ENCODE measurements at regions not wholly inside any gene's neighbourhood (a gene's known extent, or its start where the extent isn't known, plus 50 kb on each side); places are given as distances from the start of the nearest gene placed in this dataset.

DNA sequence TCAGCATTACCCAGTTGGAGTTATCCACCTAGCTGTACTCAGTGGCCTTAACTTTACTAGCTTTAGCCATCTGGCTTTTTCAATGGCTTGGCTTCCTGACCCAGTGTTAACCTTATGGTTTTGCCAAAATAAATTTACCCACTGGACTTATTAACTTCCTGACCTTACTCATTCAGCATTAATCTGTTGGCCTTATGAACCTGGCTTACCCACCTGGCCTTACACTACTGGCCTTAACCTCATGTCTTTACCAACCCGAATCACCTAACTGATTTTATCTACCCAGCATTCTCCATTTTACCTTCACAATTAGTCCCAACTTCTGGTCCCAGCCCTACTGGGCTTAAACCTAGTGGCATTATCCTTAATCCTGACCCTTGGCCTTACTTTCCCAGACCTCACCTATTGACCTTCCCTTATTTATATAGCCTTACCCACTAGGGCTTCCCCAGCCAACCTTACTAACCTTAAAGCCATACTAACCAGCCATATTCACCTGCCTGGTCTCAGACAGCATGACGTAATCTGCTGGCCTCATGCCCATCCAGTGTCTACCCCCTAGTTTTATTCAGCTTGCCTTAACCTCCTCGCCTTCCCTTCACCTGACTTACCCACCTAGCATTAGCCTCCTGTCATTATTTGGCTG is 100.0 kb downstream of the IL12A start:
- Histone ChIP-seq H3K4me2 (ENCODE audit: low read length) (no peak overlapping the region), H3K27ac (ENCODE audit: low read length) (no peak overlapping the region), H3F3A (ENCODE audit: low read length, unreplicated experiment) (no peaks in the 10 kb centered on the region), H3K4me3 (ENCODE audit: low read length) (no peak overlapping the region), H3K9me2 (replicated peaks; ENCODE audit: low read length) (no peaks in the 10 kb centered on the region), H3K79me2 (ENCODE audit: low read length) (no peaks in the 10 kb centered on the region), H4K20me1 (ENCODE audit: low read length) (no peaks in the 10 kb centered on the region), H3K9me3 (ENCODE audit: low read length) (no peaks in the 10 kb centered on the region), H3K27me3 (ENCODE audit: low read length) (no peaks in the 10 kb centered on the region), H3K36me3 (ENCODE audit: low read depth, low read length) (no peaks in the 10 kb centered on the region), H3K9ac (ENCODE audit: low read length) (no peak overlapping the region), H2AFZ (ENCODE audit: low read length) (no peak overlapping the region), H3K4me1 (ENCODE audit: insufficient read depth, low read length) (peaks cover 10% of the 10 kb centered on the region)
- ChIA-PET POLR2A (ENCODE audit: unreplicated experiment) (no interaction called here), CTCF (no interaction called here)
- no TSS peak for BruUV-seq (replicated peaks)
- no peak for DNase-seq
- ATAC-seq = no peak
- no peak for TF ChIP-seq EZH2 (IDR thresholded peaks at IDR 0.05; ENCODE audit: low read length, unreplicated experiment)
- TF ChIP-seq, protein P1, sequence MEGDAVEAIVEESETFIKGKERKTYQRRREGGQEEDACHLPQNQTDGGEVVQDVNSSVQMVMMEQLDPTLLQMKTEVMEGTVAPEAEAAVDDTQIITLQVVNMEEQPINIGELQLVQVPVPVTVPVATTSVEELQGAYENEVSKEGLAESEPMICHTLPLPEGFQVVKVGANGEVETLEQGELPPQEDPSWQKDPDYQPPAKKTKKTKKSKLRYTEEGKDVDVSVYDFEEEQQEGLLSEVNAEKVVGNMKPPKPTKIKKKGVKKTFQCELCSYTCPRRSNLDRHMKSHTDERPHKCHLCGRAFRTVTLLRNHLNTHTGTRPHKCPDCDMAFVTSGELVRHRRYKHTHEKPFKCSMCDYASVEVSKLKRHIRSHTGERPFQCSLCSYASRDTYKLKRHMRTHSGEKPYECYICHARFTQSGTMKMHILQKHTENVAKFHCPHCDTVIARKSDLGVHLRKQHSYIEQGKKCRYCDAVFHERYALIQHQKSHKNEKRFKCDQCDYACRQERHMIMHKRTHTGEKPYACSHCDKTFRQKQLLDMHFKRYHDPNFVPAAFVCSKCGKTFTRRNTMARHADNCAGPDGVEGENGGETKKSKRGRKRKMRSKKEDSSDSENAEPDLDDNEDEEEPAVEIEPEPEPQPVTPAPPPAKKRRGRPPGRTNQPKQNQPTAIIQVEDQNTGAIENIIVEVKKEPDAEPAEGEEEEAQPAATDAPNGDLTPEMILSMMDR (conservative IDR thresholded peaks at IDR 0.05; ENCODE audit: low read depth, low read length) = no peak
- no peak for TF ChIP-seq EZH2phosphoT487 (IDR thresholded peaks at IDR 0.05; ENCODE audit: borderline replicate concordance, low read length)
- intact Hi-C loops (cut with micrococcal nuclease) = no loop called here

- ChIA-PET CTCF (no interaction called here), POLR2A (ENCODE audit: unreplicated experiment) (no interaction called here)
- intact Hi-C loops (cut with micrococcal nuclease) = no loop called here
- no peaks in the 10 kb centered on the region for H4K20me1 ChIP-seq (ENCODE audit: low read length)
- H3F3A ChIP-seq (ENCODE audit: low read length, unreplicated experiment) = no peaks in the 10 kb centered on the region
- H3K79me2 ChIP-seq (ENCODE audit: low read length) = no peaks in the 10 kb centered on the region
- BruUV-seq (replicated peaks) = no TSS peak
- no peak overlapping the region for H3K27ac ChIP-seq (ENCODE audit: low read length)
- H2AFZ ChIP-seq (ENCODE audit: low read length) = no peak overlapping the region
- H3K27me3 ChIP-seq (ENCODE audit: low read length) = no peaks in the 10 kb centered on the region
- no peaks in the 10 kb centered on the region for H3K9me2 ChIP-seq (replicated peaks; ENCODE audit: low read length)
- no peak overlapping the region for H3K9ac ChIP-seq (ENCODE audit: low read length)
- H3K4me2 ChIP-seq (ENCODE audit: low read length) = no peak overlapping the region
- ATAC-seq (no peak), DNase-seq (no peak)
- H3K4me1 ChIP-seq (ENCODE audit: insufficient read depth, low read length) = peaks cover 4% of the 10 kb centered on the region
- no peaks in the 10 kb centered on the region for H3K9me3 ChIP-seq (ENCODE audit: low read length)
- TF ChIP-seq, protein P1 (conservative IDR thresholded peaks at IDR 0.05; ENCODE audit: low read depth, low read length) = no peak
- H3K36me3 ChIP-seq (ENCODE audit: low read depth, low read length) = no peaks in the 10 kb centered on the region
- H3K4me3 ChIP-seq (ENCODE audit: low read length) = no peak overlapping the region
Measured at GRCh38 chr3:160090653-160091052, 102.0 kb downstream of the IL12A start.

DNA sequence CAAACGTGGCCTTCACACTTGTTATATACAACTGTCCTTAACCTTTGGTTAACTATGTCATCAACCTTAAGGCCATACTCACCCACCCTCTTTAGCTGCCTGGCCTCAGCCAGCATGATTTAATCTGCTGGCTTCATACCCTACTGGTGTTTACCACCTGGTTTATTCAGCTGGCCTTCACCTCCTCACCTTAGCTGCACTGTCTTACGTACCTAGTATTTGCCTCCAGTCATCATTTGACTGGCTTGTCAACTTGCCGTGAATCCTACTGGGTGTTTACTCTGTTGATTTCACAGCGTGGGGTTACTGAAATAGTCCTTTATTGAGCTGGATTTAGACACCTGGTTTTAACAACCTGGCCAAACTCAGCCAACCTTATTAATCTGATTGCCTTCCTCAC is 102.8 kb downstream of the IL12A start:
- H3K9ac ChIP-seq (ENCODE audit: low read length) = no peak overlapping the region
- no peak for TF ChIP-seq EZH2 (IDR thresholded peaks at IDR 0.05; ENCODE audit: low read length, unreplicated experiment)
- TF ChIP-seq, protein P1 (conservative IDR thresholded peaks at IDR 0.05; ENCODE audit: low read depth, low read length) = no peak
- no peak for TF ChIP-seq EZH2phosphoT487 (IDR thresholded peaks at IDR 0.05; ENCODE audit: borderline replicate concordance, low read length)
- H4K20me1 ChIP-seq (ENCODE audit: low read length) = no peaks in the 10 kb centered on the region
- no peak overlapping the region for H2AFZ ChIP-seq (ENCODE audit: low read length)
- H3K79me2 ChIP-seq (ENCODE audit: low read length) = no peaks in the 10 kb centered on the region
- H3K4me1 ChIP-seq (ENCODE audit: insufficient read depth, low read length) = no peaks in the 10 kb centered on the region
- H3K36me3 ChIP-seq (ENCODE audit: low read depth, low read length) = no peaks in the 10 kb centered on the region
- H3K4me2 ChIP-seq (ENCODE audit: low read length) = no peak overlapping the region
- ChIA-PET CTCF (no interaction called here), POLR2A (ENCODE audit: unreplicated experiment) (no interaction called here)
- H3F3A ChIP-seq (ENCODE audit: low read length, unreplicated experiment) = no peaks in the 10 kb centered on the region
- no peak for ATAC-seq
- no TSS peak for BruUV-seq (replicated peaks)
- H3K27me3 ChIP-seq (ENCODE audit: low read length) = no peaks in the 10 kb centered on the region
- peak; percentile 26 for DNase-seq
- H3K9me3 ChIP-seq (ENCODE audit: low read length) = no peaks in the 10 kb centered on the region
- intact Hi-C loops (cut with micrococcal nuclease) = no loop called here
- no peaks in the 10 kb centered on the region for H3K9me2 ChIP-seq (replicated peaks; ENCODE audit: low read length)
- no peak overlapping the region for H3K4me3 ChIP-seq (ENCODE audit: low read length)
- no peak overlapping the region for H3K27ac ChIP-seq (ENCODE audit: low read length)
